Endothelial cell of umbilical vein (primary cell): ENCODE measurements at regions not wholly inside any gene's neighbourhood (a gene's known extent, or its start where the extent isn't known, plus 50 kb on each side); places are given as distances from the start of the nearest gene placed in this dataset.

Source experiments
- BruUV-seq: library from RNA; stranded (reverse); fragments of 400-500 nt; replicated peaks from 2 replicates; lab custom pipeline; 2021; lab: Mats Ljungman, UMichigan
- CTCF ChIA-PET: fragments of 300-600, 350-600 bp; sonication (Branson Sonifier 250); formaldehyde crosslinking; loops from one replicate; lab custom pipeline; 2021; ENCODE audit warnings: antibody characterized with exemption, inconsistent platforms; lab: Charles Lee
- POLR2A ChIA-PET: fragments of 300-600, 350-600 bp; sonication (Branson Sonifier 250); formaldehyde crosslinking; loops from one replicate; lab custom pipeline; 2021; ENCODE audit warnings: antibody characterized with exemption, inconsistent platforms; lab: Charles Lee
- DNase-seq: peaks from one replicate; pipeline ENCODE4 v3.0.0-alpha.2; 2011; ENCODE audit warnings: low read depth, low spot score
- FAIRE-seq: peaks from 2 replicates; lab custom pipeline; 2011; peaks lifted over from hg19 to GRCh38; lab: Jason Lieb, UNC
- H2AFZ ChIP-seq: 2 replicates; pipeline ENCODE4 v1.6.0; 2012; ENCODE audit warnings: low read depth, low read length, control low read depth, inconsistent platforms
- H3K27ac ChIP-seq: 2 replicates; pipeline ENCODE4 v1.5.1; 2011; ENCODE audit warnings: low read depth, mild to moderate bottlenecking, control low read depth, low read length, moderate library complexity; ENCODE audit not compliant: insufficient read depth
- H3K27me3 ChIP-seq, 2 experiments: 2 replicates each; pipeline versions ENCODE4 v1.6.0 to v1.6.1; 2011; ENCODE audit warnings: low read length in 2 of 2, mixed read lengths in 1 of 2; ENCODE audit not compliant: control insufficient read depth in 2 of 2, insufficient read depth in 2 of 2
- H3K36me3 ChIP-seq, 2 experiments: 2 replicates in 1 of 2; 3 replicates in 1 of 2; pipeline ENCODE4 v1.5.1; 2011; ENCODE audit warnings: low read length in 2 of 2, mild to moderate bottlenecking in 1 of 2, moderate library complexity in 1 of 2; ENCODE audit not compliant: control insufficient read depth in 2 of 2, insufficient read depth in 2 of 2; ENCODE audit errors: extremely low read depth in 1 of 2
- H3K4me1 ChIP-seq: 3 replicates; pipeline ENCODE4 v1.5.1; 2011; ENCODE audit warnings: mild to moderate bottlenecking, low read length; ENCODE audit not compliant: control insufficient read depth, insufficient read depth; ENCODE audit errors: extremely low read depth
- H3K4me2 ChIP-seq: 2 replicates; pipeline ENCODE4 v1.6.1; 2011; ENCODE audit warnings: low read length, control low read depth, mixed read lengths; ENCODE audit not compliant: insufficient read depth
- H3K4me3 ChIP-seq, 3 experiments: fragments of 200-600 bp in 1 of 3; sonication (generic), shearing (Covaris generic) in 1 of 3; replicated peaks in 1 of 3; 2 replicates each; pipeline ENCODE4 v1.5.1; 2011 to 2016; ENCODE audit warnings: control low read depth in 3 of 3, low read length in 3 of 3, mild to moderate bottlenecking in 2 of 3, inconsistent platforms in 1 of 3, low read depth in 1 of 3, moderate library complexity in 1 of 3; ENCODE audit not compliant: insufficient read depth in 1 of 3
- H3K79me2 ChIP-seq: 2 replicates; pipeline ENCODE4 v1.6.0; 2012; ENCODE audit warnings: low read length, inconsistent platforms; ENCODE audit not compliant: control insufficient read depth, insufficient read depth
- H3K9ac ChIP-seq: replicated peaks from 2 replicates; pipeline ENCODE3; 2011; ENCODE audit warnings: low read length, control low read depth; ENCODE audit not compliant: insufficient read depth; ENCODE audit errors: extremely low read depth
- H3K9me1 ChIP-seq: replicated peaks from 3 replicates; pipeline ENCODE4 v1.6.0; 2011; ENCODE audit warnings: mild to moderate bottlenecking, low read length; ENCODE audit not compliant: control insufficient read depth, insufficient read depth; ENCODE audit errors: extremely low read depth
- H3K9me3 ChIP-seq: replicated peaks from 2 replicates; pipeline ENCODE4 v1.5.1; 2012; ENCODE audit warnings: low read length, inconsistent platforms; ENCODE audit not compliant: control insufficient read depth, insufficient read depth
- H4K20me1 ChIP-seq: replicated peaks from 2 replicates; pipeline ENCODE3; 2011; ENCODE audit warnings: mild to moderate bottlenecking, low read length; ENCODE audit not compliant: control insufficient read depth, insufficient read depth; ENCODE audit errors: extremely low read depth
- EZH2 ChIP-seq: IDR thresholded peaks from 2 replicates; pipeline ENCODE4 v1.6.1; 2012; ENCODE audit warnings: borderline replicate concordance, low read depth, mild to moderate bottlenecking, moderate library complexity, low read length, inconsistent platforms; ENCODE audit not compliant: severe bottlenecking
- FOS ChIP-seq: IDR thresholded peaks from 2 replicates; pipeline ENCODE4 v1.6.1; 2011; ENCODE audit warnings: mild to moderate bottlenecking, low read length, moderate library complexity, borderline replicate concordance; ENCODE audit not compliant: insufficient read depth
- GATA2 ChIP-seq: IDR thresholded peaks from 2 replicates; pipeline ENCODE4 v1.7.0; 2011; ENCODE audit warnings: low read depth, mild to moderate bottlenecking, moderate library complexity, mixed read lengths, low read length; ENCODE audit not compliant: insufficient read length, insufficient read depth
- JUN ChIP-seq: IDR thresholded peaks from 2 replicates; pipeline ENCODE4 v1.6.1; 2011; ENCODE audit warnings: borderline replicate concordance, low read depth; ENCODE audit not compliant: insufficient read length, insufficient read depth
- MYC ChIP-seq: IDR thresholded peaks from one replicate; pipeline ENCODE4 v1.6.1; 2011; ENCODE audit warnings: mild to moderate bottlenecking, low read depth, low read length
- POLR2A ChIP-seq: IDR thresholded peaks from 2 replicates; pipeline ENCODE4 v1.6.1; 2012; ENCODE audit warnings: low read depth, mild to moderate bottlenecking, control low read depth, low read length
- dilution Hi-C: fragments of 300-500 bp; cut with MboI; formaldehyde crosslinking; loops from one replicate; pipeline ENCODE4 v1.15.0; 2019; ENCODE audit warnings: low sequenced_read_pairs; ENCODE audit not compliant: extremely low pct_ligation_motif_present
- intact Hi-C: fragments of 100-400 bp; cut with micrococcal nuclease; formaldehyde crosslinking; loops from one replicate; pipeline ENCODE4 v1.10.0; 2022
- TF ChIP-seq, protein P1 (sequence below): IDR thresholded peaks from 2 replicates; pipeline ENCODE4 v1.6.1; 2011; ENCODE audit not compliant: insufficient read depth, insufficient read length
- TF ChIP-seq, protein P2 (sequence below), 2 donors: IDR thresholded peaks; 1 replicate in 1 of 2; 2 replicates in 1 of 2; pipeline ENCODE4 v1.5.1; 2011; ENCODE audit warnings: low read length in 2 of 2, mild to moderate bottlenecking in 2 of 2, moderate library complexity in 2 of 2, control low read depth in 1 of 2, inconsistent platforms in 1 of 2, low read depth in 1 of 2; ENCODE audit not compliant: insufficient read depth in 1 of 2; ENCODE audit errors: extremely low read depth in 1 of 2

DNA sequence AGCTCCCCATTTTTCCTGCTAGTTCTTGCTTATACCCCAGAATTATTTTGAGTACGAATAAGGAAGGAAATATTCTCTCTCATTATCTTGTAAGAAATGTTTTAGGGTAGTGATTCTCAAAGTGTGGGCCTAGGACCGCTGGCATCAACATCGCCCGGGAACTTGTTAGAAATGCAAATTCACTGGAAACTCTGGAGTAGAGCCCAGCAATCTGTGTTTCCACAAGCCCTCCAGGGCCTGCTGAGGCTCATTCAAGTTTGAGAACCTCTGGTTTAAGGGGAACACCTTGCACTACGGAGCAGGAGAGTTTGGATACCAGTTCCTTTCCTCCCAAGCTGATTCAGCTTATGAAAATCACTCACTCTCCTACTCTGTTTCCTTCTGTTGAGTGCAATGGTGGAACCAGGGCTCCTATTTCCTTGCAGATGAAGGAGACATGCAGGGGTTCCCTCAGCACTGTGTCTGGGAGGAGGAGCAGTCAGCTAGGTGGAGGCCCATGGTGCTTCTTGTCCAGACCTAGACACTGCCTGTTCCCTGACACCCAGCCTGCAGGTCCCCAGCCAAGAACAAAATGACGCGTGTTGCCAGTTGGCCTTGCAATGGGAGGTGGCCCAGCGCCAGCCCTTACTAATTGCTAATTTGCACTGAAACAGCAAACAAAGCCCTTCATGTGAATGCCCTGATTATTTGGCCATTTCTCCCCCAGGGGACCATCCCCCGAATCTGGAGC is 68.5 kb downstream of the CYTL1 start:
- no peak overlapping the region for H3K27ac ChIP-seq
- CTCF ChIA-PET, result no interaction called here
- dilution Hi-C loops (no loop called here), intact Hi-C loops (no loop called here)
- no peaks in the 10 kb centered on the region for H3K79me2 ChIP-seq
- H3K27me3 ChIP-seq, result no peaks in the 10 kb centered on the region
- H3K4me2 ChIP-seq, result no peak overlapping the region
- TF ChIP-seq FOS (no peak), EZH2 (no peak), MYC (no peak), GATA2 (no peak), JUN (no peak), POLR2A (no peak)
- TF ChIP-seq, protein P1, sequence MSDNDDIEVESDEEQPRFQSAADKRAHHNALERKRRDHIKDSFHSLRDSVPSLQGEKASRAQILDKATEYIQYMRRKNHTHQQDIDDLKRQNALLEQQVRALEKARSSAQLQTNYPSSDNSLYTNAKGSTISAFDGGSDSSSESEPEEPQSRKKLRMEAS, result no peak
- TF ChIP-seq, protein P2, sequence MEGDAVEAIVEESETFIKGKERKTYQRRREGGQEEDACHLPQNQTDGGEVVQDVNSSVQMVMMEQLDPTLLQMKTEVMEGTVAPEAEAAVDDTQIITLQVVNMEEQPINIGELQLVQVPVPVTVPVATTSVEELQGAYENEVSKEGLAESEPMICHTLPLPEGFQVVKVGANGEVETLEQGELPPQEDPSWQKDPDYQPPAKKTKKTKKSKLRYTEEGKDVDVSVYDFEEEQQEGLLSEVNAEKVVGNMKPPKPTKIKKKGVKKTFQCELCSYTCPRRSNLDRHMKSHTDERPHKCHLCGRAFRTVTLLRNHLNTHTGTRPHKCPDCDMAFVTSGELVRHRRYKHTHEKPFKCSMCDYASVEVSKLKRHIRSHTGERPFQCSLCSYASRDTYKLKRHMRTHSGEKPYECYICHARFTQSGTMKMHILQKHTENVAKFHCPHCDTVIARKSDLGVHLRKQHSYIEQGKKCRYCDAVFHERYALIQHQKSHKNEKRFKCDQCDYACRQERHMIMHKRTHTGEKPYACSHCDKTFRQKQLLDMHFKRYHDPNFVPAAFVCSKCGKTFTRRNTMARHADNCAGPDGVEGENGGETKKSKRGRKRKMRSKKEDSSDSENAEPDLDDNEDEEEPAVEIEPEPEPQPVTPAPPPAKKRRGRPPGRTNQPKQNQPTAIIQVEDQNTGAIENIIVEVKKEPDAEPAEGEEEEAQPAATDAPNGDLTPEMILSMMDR (IDR thresholded peaks at IDR 0.05; ENCODE audit: extremely low read depth in 1 of 2, insufficient read depth in 1 of 2, low read depth in 1 of 2, low read length in 2 of 2), result no peak
- H3K4me3 ChIP-seq, result no peak overlapping the region
- POLR2A ChIA-PET, result no interaction called here
- H4K20me1 ChIP-seq, result no peaks in the 10 kb centered on the region
- H2AFZ ChIP-seq, result no peak overlapping the region
- H3K36me3 ChIP-seq, result no peaks in the 10 kb centered on the region
- H3K9me1 ChIP-seq, result no peaks in the 10 kb centered on the region
- no peaks in the 10 kb centered on the region for H3K4me1 ChIP-seq
- DNase-seq (no peak), FAIRE-seq (no peak)
- no TSS peak for BruUV-seq
- no peak overlapping the region for H3K9ac ChIP-seq
- H3K9me3 ChIP-seq, result no peaks in the 10 kb centered on the region
